ENCODE measurements at regions not wholly inside any gene's neighbourhood (a gene's known extent, or its start where the extent isn't known, plus 50 kb on each side); places are given as distances from the start of the nearest gene placed in this dataset.

DNA sequence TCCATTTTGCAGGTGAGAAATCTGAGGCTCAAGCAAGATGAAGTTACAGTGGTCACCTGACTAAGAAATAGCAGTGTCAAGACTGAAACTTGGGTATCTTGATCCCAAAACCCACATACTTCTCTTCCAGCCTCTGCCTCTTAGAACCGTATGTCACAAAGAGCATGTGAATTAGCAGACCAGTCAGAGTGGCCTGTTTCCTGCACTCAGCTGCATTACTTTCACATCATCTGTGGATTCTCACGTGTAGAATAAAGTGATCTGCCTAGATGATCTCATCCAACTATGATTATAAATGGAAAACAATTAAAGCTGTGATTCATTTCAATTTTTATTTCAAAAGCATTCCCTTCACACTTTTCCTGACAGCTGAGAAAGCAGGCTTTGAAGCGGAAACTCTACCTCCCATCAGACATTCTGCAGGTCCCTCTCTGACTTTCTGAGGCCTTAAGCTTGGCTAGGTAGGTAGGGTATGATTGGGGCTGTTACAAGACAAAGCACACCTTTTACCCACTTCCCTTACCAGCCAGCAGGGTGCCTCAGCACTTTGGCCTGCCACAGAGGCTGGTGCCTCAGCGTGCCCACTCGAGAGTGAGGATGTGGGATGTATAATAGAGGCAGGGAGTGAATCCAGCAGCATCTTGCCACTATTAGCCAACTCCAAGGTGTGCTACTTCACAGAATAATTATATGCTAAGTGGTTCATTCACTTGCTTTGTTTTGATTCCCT is 70.2 kb upstream of the PDE1C start:
- DNase-seq (ENCODE audit: low read depth, low spot score) = no peak

DNA sequence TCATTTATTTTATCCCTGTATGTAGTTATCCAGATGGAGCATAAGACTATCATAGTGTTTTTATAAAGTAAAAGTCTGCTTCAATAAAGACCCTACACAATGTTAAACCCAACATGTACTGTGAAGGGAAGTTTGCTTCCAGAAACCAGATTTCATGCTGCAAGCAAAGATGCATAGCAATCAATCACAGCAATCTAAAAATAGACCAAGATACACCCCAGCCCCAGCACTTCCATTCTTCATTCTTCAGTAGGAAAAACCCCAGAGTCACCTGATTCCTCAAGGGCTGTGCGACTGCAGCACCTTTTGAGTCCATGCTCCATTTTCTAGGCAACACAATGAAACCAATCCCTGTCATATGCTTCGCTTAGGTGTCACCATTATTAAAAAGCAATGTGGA is 66.9 kb upstream of the PDE1C start:
- Histone ChIP-seq H3K36me3 (ENCODE audit: control insufficient read depth in 2 of 2, extremely low read depth in 1 of 2, insufficient read depth in 2 of 2, low read length in 2 of 2) (no peaks in the 10 kb centered on the region), H3K79me2 (ENCODE audit: control insufficient read depth, insufficient read depth, low read length) (no peaks in the 10 kb centered on the region), H3K9ac (ENCODE audit: control insufficient read depth, extremely low read depth, insufficient read depth, low read length) (no peak overlapping the region), H3K4me2 (ENCODE audit: control insufficient read depth, extremely low read depth, insufficient read depth, low read depth, low read length) (no peak overlapping the region), H2AFZ (ENCODE audit: control insufficient read depth, low read length) (no peak overlapping the region), H3K9me3 (ENCODE audit: control insufficient read depth, low read depth, low read length) (no peaks in the 10 kb centered on the region), H3K4me3 (ENCODE audit: control insufficient read depth in 2 of 3, extremely low read depth in 1 of 3, insufficient read depth in 2 of 3, low read depth in 1 of 3, low read length in 3 of 3) (no peak overlapping the region), H3K4me1 (ENCODE audit: control insufficient read depth, extremely low read depth, insufficient read depth, low read length) (no peaks in the 10 kb centered on the region), H3K27ac (ENCODE audit: control insufficient read depth, insufficient read depth, low read length) (no peak overlapping the region), H4K20me1 (ENCODE audit: control insufficient read depth, extremely low read depth, insufficient read depth, low read length) (no peaks in the 10 kb centered on the region), H3K9me1 (ENCODE audit: control insufficient read depth, extremely low read depth, insufficient read depth, low read length) (no peaks in the 10 kb centered on the region), H3K27me3 (ENCODE audit: control insufficient read depth, extremely low read depth, insufficient read depth, low read length) (no peaks in the 10 kb centered on the region)
- dilution Hi-C loops (cut with MboI; ENCODE audit: extremely low pct_ligation_motif_present, low sequenced_read_pairs) = no loop called here
- TF ChIP-seq, protein P1, sequence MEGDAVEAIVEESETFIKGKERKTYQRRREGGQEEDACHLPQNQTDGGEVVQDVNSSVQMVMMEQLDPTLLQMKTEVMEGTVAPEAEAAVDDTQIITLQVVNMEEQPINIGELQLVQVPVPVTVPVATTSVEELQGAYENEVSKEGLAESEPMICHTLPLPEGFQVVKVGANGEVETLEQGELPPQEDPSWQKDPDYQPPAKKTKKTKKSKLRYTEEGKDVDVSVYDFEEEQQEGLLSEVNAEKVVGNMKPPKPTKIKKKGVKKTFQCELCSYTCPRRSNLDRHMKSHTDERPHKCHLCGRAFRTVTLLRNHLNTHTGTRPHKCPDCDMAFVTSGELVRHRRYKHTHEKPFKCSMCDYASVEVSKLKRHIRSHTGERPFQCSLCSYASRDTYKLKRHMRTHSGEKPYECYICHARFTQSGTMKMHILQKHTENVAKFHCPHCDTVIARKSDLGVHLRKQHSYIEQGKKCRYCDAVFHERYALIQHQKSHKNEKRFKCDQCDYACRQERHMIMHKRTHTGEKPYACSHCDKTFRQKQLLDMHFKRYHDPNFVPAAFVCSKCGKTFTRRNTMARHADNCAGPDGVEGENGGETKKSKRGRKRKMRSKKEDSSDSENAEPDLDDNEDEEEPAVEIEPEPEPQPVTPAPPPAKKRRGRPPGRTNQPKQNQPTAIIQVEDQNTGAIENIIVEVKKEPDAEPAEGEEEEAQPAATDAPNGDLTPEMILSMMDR (optimal IDR thresholded peaks at IDR 0.05 in 1 of 3, IDR thresholded peaks at IDR 0.05 in 1 of 3, conservative IDR thresholded peaks at IDR 0.05 in 1 of 3; ENCODE audit: extremely low read depth in 1 of 3, insufficient read depth in 2 of 3, low read length in 3 of 3) = no peak
- no peak for TF ChIP-seq EZH2 (IDR thresholded peaks at IDR 0.05; ENCODE audit: low read length)
- DNase-seq (ENCODE audit: low read depth, low spot score) (no peak), FAIRE-seq (no peak)

More for the DNA sequence above, 70.2 kb upstream of the PDE1C start:
- no peak overlapping the region for H3K4me3 ChIP-seq (ENCODE audit: control insufficient read depth in 2 of 3, extremely low read depth in 1 of 3, insufficient read depth in 2 of 3, low read depth in 1 of 3, low read length in 3 of 3)
- no peak overlapping the region for H3K4me2 ChIP-seq (ENCODE audit: control insufficient read depth, extremely low read depth, insufficient read depth, low read depth, low read length)
- FAIRE-seq = no peak
- no peaks in the 10 kb centered on the region for H3K36me3 ChIP-seq (ENCODE audit: control insufficient read depth in 2 of 2, extremely low read depth in 1 of 2, insufficient read depth in 2 of 2, low read length in 2 of 2)
- no peaks in the 10 kb centered on the region for H4K20me1 ChIP-seq (ENCODE audit: control insufficient read depth, extremely low read depth, insufficient read depth, low read length)
- no peaks in the 10 kb centered on the region for H3K4me1 ChIP-seq (ENCODE audit: control insufficient read depth, extremely low read depth, insufficient read depth, low read length)
- TF ChIP-seq, protein P1 (optimal IDR thresholded peaks at IDR 0.05 in 1 of 3, IDR thresholded peaks at IDR 0.05 in 1 of 3, conservative IDR thresholded peaks at IDR 0.05 in 1 of 3; ENCODE audit: extremely low read depth in 1 of 3, insufficient read depth in 2 of 3, low read length in 3 of 3) = peak; percentile 33 to 58 (median 38)
- no peak for TF ChIP-seq EZH2 (IDR thresholded peaks at IDR 0.05; ENCODE audit: low read length)
- no peak overlapping the region for H2AFZ ChIP-seq (ENCODE audit: control insufficient read depth, low read length)
- no peak overlapping the region for H3K27ac ChIP-seq (ENCODE audit: control insufficient read depth, insufficient read depth, low read length)
- H3K79me2 ChIP-seq (ENCODE audit: control insufficient read depth, insufficient read depth, low read length) = no peaks in the 10 kb centered on the region
- no peak overlapping the region for H3K9ac ChIP-seq (ENCODE audit: control insufficient read depth, extremely low read depth, insufficient read depth, low read length)
- H3K9me3 ChIP-seq (ENCODE audit: control insufficient read depth, low read depth, low read length) = no peaks in the 10 kb centered on the region
- no peaks in the 10 kb centered on the region for H3K9me1 ChIP-seq (ENCODE audit: control insufficient read depth, extremely low read depth, insufficient read depth, low read length)
- dilution Hi-C loops (cut with MboI; ENCODE audit: extremely low pct_ligation_motif_present, low sequenced_read_pairs) = no loop called here
- no peaks in the 10 kb centered on the region for H3K27me3 ChIP-seq (ENCODE audit: control insufficient read depth, extremely low read depth, insufficient read depth, low read length)
